Activated naive CD4-positive, alpha-beta T cell treated with anti-CD3 and anti-CD28 coated beads, Interleukin-2, amount 50 U/mL, for 72 hours (primary cell): ENCODE measurements at regions not wholly inside any gene's neighbourhood (a gene's known extent, or its start where the extent isn't known, plus 50 kb on each side); places are given as distances from the start of the nearest gene placed in this dataset.
"Not testable (repeated sequence)": the region's sequence is repeated elsewhere in the genome, so short reads cannot be mapped to it uniquely, and the experiment has no call there.

Experiments
- ATAC-seq, 2 donors: fragments of 150-1000 bp; cut with Tn5 transposase; 2 replicates each; pipeline ENCODE4 v1.10.0; 2021; ENCODE audit warnings: mild to moderate bottlenecking in 2 of 2, moderate library complexity in 2 of 2
- DNase-seq, 2 donors: peaks; one replicate each; pipeline ENCODE4 v3.0.0; 2021 to 2022; ENCODE audit warnings: low spot score in 2 of 2
- H3K27ac Mint-ChIP-seq, 2 donors: one replicate each; pipeline ENCODE4 v1.8.0; 2022; ENCODE audit warnings: mild to moderate bottlenecking in 2 of 2, mixed read lengths in 2 of 2
- H3K36me3 Mint-ChIP-seq, 2 donors: one replicate each; pipeline ENCODE4 v1.8.0; 2022; ENCODE audit warnings: mixed read lengths in 2 of 2
- H3K9me3 Mint-ChIP-seq, 2 donors: one replicate each; pipeline ENCODE4 v1.8.0; 2022; ENCODE audit warnings: mixed read lengths in 2 of 2

GRCh38 chr1:221993444-221993948 is 251.6 kb upstream of the DUSP10 start:
- Mint-ChIP-seq H3K27ac (peak overlapping the region; percentile 28 to 90), H3K9me3 (peaks cover 0 to 10% of the 10 kb centered on the region in 2 donors), H3K36me3 (peaks cover 0 to 17% of the 10 kb centered on the region in 2 donors)
- no peak for ATAC-seq
- DNase-seq, result no peak

GRCh38 chr1:221992427-221992826 is 250.5 kb upstream of the DUSP10 start:
- ATAC-seq (no peak), DNase-seq (no peak)

GRCh38 chr1:221991221-221991620 is 249.3 kb upstream of the DUSP10 start:
- no peak overlapping the region for H3K27ac Mint-ChIP-seq
- DNase-seq, result no peak
- peaks cover 0 to 12% of the 10 kb centered on the region in 2 donors for H3K9me3 Mint-ChIP-seq
- ATAC-seq, result no peak
- peaks cover 0 to 17% of the 10 kb centered on the region in 2 donors for H3K36me3 Mint-ChIP-seq

More at GRCh38 chr1:221992427-221992826, 250.5 kb upstream of the DUSP10 start:
- H3K36me3 Mint-ChIP-seq, result peaks cover 0 to 17% of the 10 kb centered on the region in 2 donors
- H3K27ac Mint-ChIP-seq, result no peak overlapping the region
- peaks cover 0 to 11% of the 10 kb centered on the region in 2 donors for H3K9me3 Mint-ChIP-seq

- no peak for ATAC-seq
- Mint-ChIP-seq H3K9me3 (peaks cover 0 to 8% of the 10 kb centered on the region in 2 donors), H3K36me3 (peaks cover 0 to 12% of the 10 kb centered on the region in 2 donors), H3K27ac (no peak overlapping the region)
- no peak for DNase-seq
Observed at GRCh38 chr1:221989741-221990140, 247.9 kb upstream of the DUSP10 start.

- Mint-ChIP-seq H3K9me3 (peaks cover 0 to 8% of the 10 kb centered on the region in 2 donors), H3K36me3 (peaks cover 0 to 12% of the 10 kb centered on the region in 2 donors), H3K27ac (no peak overlapping the region)
- DNase-seq (no peak), ATAC-seq (no peak)
Observed at GRCh38 chr1:221988829-221989228, 246.9 kb upstream of the DUSP10 start.

GRCh38 chr1:221987860-221988520 is 246.1 kb upstream of the DUSP10 start:
- Mint-ChIP-seq H3K9me3 (peaks cover 0 to 8% of the 10 kb centered on the region in 2 donors), H3K27ac (no peak overlapping the region), H3K36me3 (peaks cover 0 to 7% of the 10 kb centered on the region in 2 donors)
- ATAC-seq (peak; percentile 39 to 47), DNase-seq (no peak)

GRCh38 chr1:221983444-221983843 is 241.6 kb upstream of the DUSP10 start:
- no peaks in the 10 kb centered on the region for H3K36me3 Mint-ChIP-seq

GRCh38 chr1:221981461-221981860 is 239.6 kb upstream of the DUSP10 start:
- Mint-ChIP-seq H3K36me3 (no peaks in the 10 kb centered on the region), H3K27ac (no peak overlapping the region), H3K9me3 (no peaks in the 10 kb centered on the region)
- ATAC-seq (no peak), DNase-seq (no peak)

More at GRCh38 chr1:221983444-221983843, 241.6 kb upstream of the DUSP10 start:
- DNase-seq (no peak), ATAC-seq (no peak)
- Mint-ChIP-seq H3K27ac (peak overlapping the region in 1 of 2 donors; percentile 20), H3K9me3 (peaks cover 0 to 4% of the 10 kb centered on the region in 2 donors)

GRCh38 chr1:221979444-221980032 is 237.6 kb upstream of the DUSP10 start:
- DNase-seq (no peak), ATAC-seq (no peak)
- H3K36me3 Mint-ChIP-seq, result no peaks in the 10 kb centered on the region
- H3K27ac Mint-ChIP-seq, result no peak overlapping the region
- no peaks in the 10 kb centered on the region for H3K9me3 Mint-ChIP-seq

GRCh38 chr1:221978631-221979334 is 236.9 kb upstream of the DUSP10 start:
- not testable (repeated sequence) for ATAC-seq, H3K9me3 Mint-ChIP-seq, H3K27ac Mint-ChIP-seq

GRCh38 chr1:221973787-221974186 is 231.9 kb upstream of the DUSP10 start:
- H3K36me3 Mint-ChIP-seq, DNase-seq, H3K27ac Mint-ChIP-seq, ATAC-seq, H3K9me3 Mint-ChIP-seq: not testable (repeated sequence)

More at GRCh38 chr1:221978631-221979334, 236.9 kb upstream of the DUSP10 start:
- not testable (repeated sequence) for DNase-seq, H3K36me3 Mint-ChIP-seq

GRCh38 chr1:221972276-221973235 is 230.7 kb upstream of the DUSP10 start:
- H3K36me3 Mint-ChIP-seq, result no peaks in the 10 kb centered on the region
- DNase-seq (no peak), ATAC-seq (no peak)
- H3K9me3 Mint-ChIP-seq, result no peaks in the 10 kb centered on the region
- H3K27ac Mint-ChIP-seq, result no peak overlapping the region

- ATAC-seq, H3K27ac Mint-ChIP-seq, DNase-seq, H3K9me3 Mint-ChIP-seq, H3K36me3 Mint-ChIP-seq: not testable (repeated sequence)
Observed at GRCh38 chr1:221971035-221971434, 229.1 kb upstream of the DUSP10 start.

- not testable (repeated sequence) for H3K27ac Mint-ChIP-seq, ATAC-seq, DNase-seq, H3K36me3 Mint-ChIP-seq, H3K9me3 Mint-ChIP-seq
Observed at GRCh38 chr1:221969298-221969858, 227.5 kb upstream of the DUSP10 start.

GRCh38 chr1:221967538-221967937 is 225.6 kb upstream of the DUSP10 start:
- ATAC-seq, DNase-seq, H3K27ac Mint-ChIP-seq, H3K36me3 Mint-ChIP-seq, H3K9me3 Mint-ChIP-seq: not testable (repeated sequence)

GRCh38 chr1:221966888-221967287 is 225.0 kb upstream of the DUSP10 start:
- not testable (repeated sequence) for H3K27ac Mint-ChIP-seq, ATAC-seq

More at GRCh38 chr1:221966888-221967287, 225.0 kb upstream of the DUSP10 start:
- H3K9me3 Mint-ChIP-seq, DNase-seq, H3K36me3 Mint-ChIP-seq: not testable (repeated sequence)
